SK-N-SH (cell line): ENCODE measurements at regions not wholly inside any gene's neighbourhood (a gene's known extent, or its start where the extent isn't known, plus 50 kb on each side); places are given as distances from the start of the nearest gene placed in this dataset.

Experiments used
- CTCF ChIA-PET: fragments of 300-600, 350-600 bp; formaldehyde crosslinking; extraction: SDS; loops from one replicate; lab custom pipeline; 2021; lab: Yijun Ruan, JAX
- POLR2A ChIA-PET: fragments of 350-600 bp; sonication (Branson Sonifier 250); formaldehyde crosslinking; extraction: SDS; loops from one replicate; lab custom pipeline; 2020; ENCODE audit warnings: antibody characterized with exemption, inconsistent platforms; lab: Yijun Ruan, JAX
- DNase-seq: peaks from one replicate; pipeline ENCODE4 v3.0.0; 2012
- H2AFZ ChIP-seq: fragments of 200-600 bp; sonication (generic); 2 replicates; pipeline ENCODE4 v1.8.1; 2016; ENCODE audit warnings: antibody characterized with exemption, mild to moderate bottlenecking, low read depth
- H3F3A ChIP-seq: fragments of 200-600 bp; sonication (generic); replicated peaks from 2 replicates; pipeline ENCODE3; 2016; ENCODE audit warnings: antibody characterized with exemption, mild to moderate bottlenecking; ENCODE audit not compliant: insufficient read depth
- H3K27ac ChIP-seq, 2 experiments: fragments of 200-500 bp in 1 of 2; fragments of 200-600 bp in 1 of 2; sonication (Bioruptor generic) in 1 of 2; sonication (generic), shearing (Covaris generic) in 1 of 2; 2 replicates each; pipeline versions ENCODE4 v1.5.1 to v1.6.1; 2014 to 2016; ENCODE audit warnings: low read depth in 2 of 2, inconsistent platforms in 1 of 2, low read length in 1 of 2, mild to moderate bottlenecking in 1 of 2, mixed read lengths in 1 of 2
- H3K27me3 ChIP-seq: fragments of 200-600 bp; sonication (generic), shearing (Covaris generic); 2 replicates; pipeline ENCODE4 v1.6.1; 2016; ENCODE audit warnings: mixed run types; ENCODE audit not compliant: insufficient read depth
- H3K36me3 ChIP-seq, 2 experiments: fragments of 200-500 bp in 1 of 2; fragments of 200-600 bp in 1 of 2; sonication (Bioruptor generic) in 1 of 2; sonication (generic) in 1 of 2; replicated peaks in 1 of 2; 2 replicates each; pipeline versions ENCODE3 to v1.5.1; 2014 to 2016; ENCODE audit warnings: low read length in 1 of 2, mild to moderate bottlenecking in 1 of 2; ENCODE audit not compliant: insufficient read depth in 2 of 2, control insufficient read depth in 1 of 2
- H3K4me1 ChIP-seq, 2 experiments: fragments of 200-500 bp in 1 of 2; fragments of 200-600 bp in 1 of 2; sonication (Bioruptor generic) in 1 of 2; sonication (generic), shearing (Covaris generic) in 1 of 2; 2 replicates each; pipeline versions ENCODE4 v1.5.1 to v1.6.1; 2014 to 2016; ENCODE audit warnings: low read depth in 1 of 2, low read length in 1 of 2, mixed run types in 1 of 2; ENCODE audit not compliant: insufficient read depth in 2 of 2, control insufficient read depth in 1 of 2
- H3K4me2 ChIP-seq: fragments of 200-600 bp; sonication (generic), shearing (Covaris generic); 2 replicates; pipeline ENCODE4 v1.6.1; 2017; ENCODE audit warnings: mixed run types
- H3K4me3 ChIP-seq, 2 experiments: fragments of 200-500 bp in 1 of 2; fragments of 200-600 bp in 1 of 2; sonication (Bioruptor generic) in 1 of 2; sonication (generic), shearing (Covaris generic) in 1 of 2; 2 replicates each; pipeline versions ENCODE4 v1.5.1 to v1.8.1; 2014 to 2016; ENCODE audit warnings: low read depth in 2 of 2, inconsistent platforms in 1 of 2, low read length in 1 of 2, mild to moderate bottlenecking in 1 of 2, mixed read lengths in 1 of 2, moderate library complexity in 1 of 2
- H3K79me2 ChIP-seq: fragments of 200-600 bp; sonication (generic); 2 replicates; pipeline ENCODE4 v1.8.1; 2017; ENCODE audit warnings: mild to moderate bottlenecking; ENCODE audit not compliant: insufficient read depth
- H3K9ac ChIP-seq: fragments of 200-600 bp; sonication (generic); 2 replicates; pipeline ENCODE4 v1.6.1; 2017; ENCODE audit warnings: mixed run types
- H3K9me2 ChIP-seq: fragments of 200-600 bp; sonication (generic); 2 replicates; pipeline ENCODE4 v1.6.1; 2017; ENCODE audit warnings: mixed run types
- H3K9me3 ChIP-seq: fragments of 200-600 bp; sonication (generic); 2 replicates; pipeline ENCODE4 v1.6.1; 2017; ENCODE audit warnings: mixed run types, mild to moderate bottlenecking, moderate library complexity
- H4K20me1 ChIP-seq: fragments of 200-600 bp; sonication (generic); 2 replicates; pipeline ENCODE4 v1.6.1; 2017; ENCODE audit warnings: mild to moderate bottlenecking, mixed run types; ENCODE audit not compliant: insufficient read depth
- CHD2 ChIP-seq: fragments of 150-350 bp; IDR thresholded peaks from 2 replicates; pipeline ENCODE4 v1.6.1; 2018; ENCODE audit warnings: low read length; ENCODE audit not compliant: partially characterized antibody
- EP300 ChIP-seq, 2 experiments: IDR thresholded peaks; 2 replicates each; pipeline versions ENCODE4 v1.4.0 to v1.6.1; 2012; ENCODE audit warnings: borderline replicate concordance in 1 of 2, low read depth in 1 of 2, low read length in 1 of 2
- EZH2phosphoT487 ChIP-seq: fragments of 200-600 bp; sonication (generic); IDR thresholded peaks from 2 replicates; pipeline ENCODE4 v1.6.1; 2017; ENCODE audit warnings: low read depth, mixed run types, mild to moderate bottlenecking, antibody characterized with exemption, moderate library complexity, borderline replicate concordance
- MEF2A ChIP-seq: IDR thresholded peaks from 2 replicates; pipeline ENCODE4 v1.4.0; 2012; ENCODE audit warnings: low read depth, borderline replicate concordance
- MXI1 ChIP-seq: IDR thresholded peaks from 2 replicates; pipeline ENCODE4 v1.6.1; 2012; ENCODE audit warnings: mild to moderate bottlenecking, low read depth, low read length, improper control_type of control experiment
- NFIC ChIP-seq: IDR thresholded peaks from 2 replicates; pipeline ENCODE4 v1.4.0; 2012; ENCODE audit warnings: borderline replicate concordance
- POLR2AphosphoS5 ChIP-seq: IDR thresholded peaks from 2 replicates; pipeline ENCODE4 v1.6.1; 2012; ENCODE audit warnings: low read depth, low read length
- RAD21 ChIP-seq: IDR thresholded peaks from 2 replicates; pipeline ENCODE4 v1.6.1; 2012; ENCODE audit warnings: mild to moderate bottlenecking, low read length
- RCOR1 ChIP-seq: fragments of 150-350 bp; IDR thresholded peaks from 2 replicates; pipeline ENCODE4 v1.6.1; 2017; ENCODE audit warnings: antibody characterized with exemption, low read length
- TAF1 ChIP-seq: IDR thresholded peaks from 2 replicates; pipeline ENCODE4 v1.6.1; 2012; ENCODE audit warnings: low read depth, mild to moderate bottlenecking, low read length, moderate library complexity, borderline replicate concordance
- TCF12 ChIP-seq: IDR thresholded peaks from 2 replicates; pipeline ENCODE4 v1.4.0; 2012
- WGBS: methylation state at CpG from one replicate; pipeline ENCODE4 v1.1.6; 2017; ENCODE audit warnings: low lambda C conversion rate; 5-methylcytosine and 5-hydroxymethylcytosine counted together
- TF ChIP-seq, protein P1 (sequence below): fragments of 150-350 bp; IDR thresholded peaks from 2 replicates; pipeline ENCODE4 v1.6.1; 2017; ENCODE audit warnings: antibody characterized with exemption, low read length, low read depth, borderline replicate concordance
- TF ChIP-seq, protein P2 (sequence below): IDR thresholded peaks from 2 replicates; pipeline ENCODE4 v1.4.0; 2012; ENCODE audit warnings: low read depth, borderline replicate concordance

DNA sequence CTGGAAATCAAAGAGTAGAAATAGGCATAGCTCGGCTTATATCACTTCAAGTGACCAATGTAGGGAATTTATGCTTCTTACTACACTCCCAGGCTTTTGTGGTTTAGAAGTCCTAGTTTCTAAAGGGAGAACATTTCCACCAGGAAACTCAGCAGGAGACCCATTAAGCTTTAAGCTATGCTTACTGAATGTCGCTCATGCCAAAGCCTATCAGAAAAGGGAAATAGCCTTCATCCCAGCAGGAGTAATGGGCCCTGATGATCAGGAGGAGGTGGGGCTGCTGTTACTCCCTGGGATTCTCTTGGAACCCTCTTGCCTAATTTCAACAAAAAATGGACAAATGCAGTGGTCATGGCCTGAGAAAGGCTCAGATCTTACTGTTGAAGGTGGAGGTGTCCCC lies 54.5 kb upstream of the SEMA6A start:
- Histone ChIP-seq H3K79me2 (no peaks in the 10 kb centered on the region), H3K9me3 (no peaks in the 10 kb centered on the region), H2AFZ (no peak overlapping the region), H3K4me3 (no peak overlapping the region), H3F3A (no peaks in the 10 kb centered on the region), H3K27ac (no peak overlapping the region), H3K9me2 (no peaks in the 10 kb centered on the region), H3K4me1 (no peaks in the 10 kb centered on the region), H3K27me3 (no peaks in the 10 kb centered on the region), H3K9ac (no peak overlapping the region), H4K20me1 (no peaks in the 10 kb centered on the region), H3K4me2 (no peak overlapping the region), H3K36me3 (no peaks in the 10 kb centered on the region)
- WGBS = 59% methylated on average over 2 of the region's 2 CpGs
- CTCF ChIA-PET = no interaction called here
- POLR2A ChIA-PET = no interaction called here
- no peak for TF ChIP-seq MXI1
- TF ChIP-seq EP300 (IDR thresholded peaks at IDR 0.05; ENCODE audit: borderline replicate concordance in 1 of 2, low read depth in 1 of 2, low read length in 1 of 2) = no peak
- TF ChIP-seq TAF1 = no peak
- TF ChIP-seq, protein P1, sequence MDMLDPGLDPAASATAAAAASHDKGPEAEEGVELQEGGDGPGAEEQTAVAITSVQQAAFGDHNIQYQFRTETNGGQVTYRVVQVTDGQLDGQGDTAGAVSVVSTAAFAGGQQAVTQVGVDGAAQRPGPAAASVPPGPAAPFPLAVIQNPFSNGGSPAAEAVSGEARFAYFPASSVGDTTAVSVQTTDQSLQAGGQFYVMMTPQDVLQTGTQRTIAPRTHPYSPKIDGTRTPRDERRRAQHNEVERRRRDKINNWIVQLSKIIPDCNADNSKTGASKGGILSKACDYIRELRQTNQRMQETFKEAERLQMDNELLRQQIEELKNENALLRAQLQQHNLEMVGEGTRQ = no peak
- TF ChIP-seq RAD21 = no peak
- TF ChIP-seq POLR2AphosphoS5 = no peak
- TF ChIP-seq MEF2A = no peak
- no peak for DNase-seq

DNA sequence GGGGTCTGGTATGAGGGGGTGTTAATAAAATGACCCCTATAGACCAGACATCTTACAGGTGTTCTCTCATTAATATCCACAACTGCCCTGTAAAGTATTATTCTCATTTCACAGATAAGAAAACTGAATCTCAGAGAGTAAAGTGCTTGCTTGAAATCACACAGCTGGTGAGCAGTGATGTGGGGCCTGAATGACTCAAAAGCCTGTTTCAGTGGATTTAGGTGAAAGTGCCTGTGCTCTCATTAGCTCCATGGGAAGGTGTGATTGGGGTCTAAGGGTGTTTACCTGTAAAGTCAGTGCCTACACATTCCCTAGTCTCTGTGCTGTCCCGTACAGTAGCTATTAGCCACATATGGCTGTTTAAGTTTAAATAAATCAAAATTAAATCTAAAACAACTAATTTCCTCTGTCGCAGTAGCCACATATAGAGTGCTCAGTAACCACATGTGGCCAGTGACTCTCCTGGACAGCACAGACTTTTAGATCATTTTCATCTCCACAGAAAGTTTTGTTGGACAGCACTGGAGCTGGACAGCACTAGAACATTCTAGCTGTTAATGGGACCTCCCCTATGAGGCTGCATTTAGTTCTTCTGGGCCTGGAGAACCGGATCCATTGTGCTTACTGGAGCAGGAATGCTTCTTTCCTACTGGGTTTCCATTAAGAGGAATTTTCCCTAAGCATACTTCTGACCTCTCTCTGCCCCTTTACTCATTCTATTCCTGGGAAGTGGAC lies 52.5 kb upstream of the SEMA6A start:
- Histone ChIP-seq H3K27ac (no peak overlapping the region), H2AFZ (no peak overlapping the region), H3K9ac (no peak overlapping the region), H3K27me3 (no peaks in the 10 kb centered on the region), H3F3A (no peaks in the 10 kb centered on the region), H3K36me3 (no peaks in the 10 kb centered on the region), H3K4me2 (no peak overlapping the region), H4K20me1 (no peaks in the 10 kb centered on the region), H3K79me2 (no peaks in the 10 kb centered on the region), H3K4me3 (no peak overlapping the region), H3K9me2 (no peaks in the 10 kb centered on the region), H3K9me3 (no peaks in the 10 kb centered on the region), H3K4me1 (no peaks in the 10 kb centered on the region)
- POLR2A ChIA-PET = no interaction called here
- TF ChIP-seq EZH2phosphoT487 (no peak), EP300 (IDR thresholded peaks at IDR 0.05; ENCODE audit: borderline replicate concordance in 1 of 2, low read depth in 1 of 2, low read length in 1 of 2) (no peak), RCOR1 (no peak), NFIC (no peak), CHD2 (no peak), TCF12 (no peak), RAD21 (no peak)
- TF ChIP-seq, protein P2, sequence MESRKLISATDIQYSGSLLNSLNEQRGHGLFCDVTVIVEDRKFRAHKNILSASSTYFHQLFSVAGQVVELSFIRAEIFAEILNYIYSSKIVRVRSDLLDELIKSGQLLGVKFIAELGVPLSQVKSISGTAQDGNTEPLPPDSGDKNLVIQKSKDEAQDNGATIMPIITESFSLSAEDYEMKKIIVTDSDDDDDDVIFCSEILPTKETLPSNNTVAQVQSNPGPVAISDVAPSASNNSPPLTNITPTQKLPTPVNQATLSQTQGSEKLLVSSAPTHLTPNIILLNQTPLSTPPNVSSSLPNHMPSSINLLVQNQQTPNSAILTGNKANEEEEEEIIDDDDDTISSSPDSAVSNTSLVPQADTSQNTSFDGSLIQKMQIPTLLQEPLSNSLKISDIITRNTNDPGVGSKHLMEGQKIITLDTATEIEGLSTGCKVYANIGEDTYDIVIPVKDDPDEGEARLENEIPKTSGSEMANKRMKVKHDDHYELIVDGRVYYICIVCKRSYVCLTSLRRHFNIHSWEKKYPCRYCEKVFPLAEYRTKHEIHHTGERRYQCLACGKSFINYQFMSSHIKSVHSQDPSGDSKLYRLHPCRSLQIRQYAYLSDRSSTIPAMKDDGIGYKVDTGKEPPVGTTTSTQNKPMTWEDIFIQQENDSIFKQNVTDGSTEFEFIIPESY = no peak
- TF ChIP-seq, protein P1 = no peak
- no peak for DNase-seq
- CTCF ChIA-PET = interaction anchor here (0.6 to 1.6 kb wide), 2 partner anchors 22 to 451 kb away, joined by 4 to 5 read pairs; no protein-coding TSS in a partner anchor
- 43% methylated on average over 3 of the region's 3 CpGs for WGBS
